ENCODE measurements at regions not wholly inside any gene's neighbourhood (a gene's known extent, or its start where the extent isn't known, plus 50 kb on each side); places are given as distances from the start of the nearest gene placed in this dataset.

- ATAC-seq, result no peak
- no peak for TF ChIP-seq CSRNP3 (CRISPR knock-in tag; IDR thresholded peaks at IDR 0.05)
- no peak for TF ChIP-seq RARB (CRISPR knock-in tag; IDR thresholded peaks at IDR 0.05)
- no peak for TF ChIP-seq ZFP3 (CRISPR knock-in tag; IDR thresholded peaks at IDR 0.05)
- no peak for TF ChIP-seq GLIS3 (CRISPR knock-in tag; IDR thresholded peaks at IDR 0.05)
- TF ChIP-seq POU6F1 (CRISPR knock-in tag; IDR thresholded peaks at IDR 0.05; ENCODE audit: borderline replicate concordance, low read depth), result no peak
- TF ChIP-seq ZNF70 (CRISPR knock-in tag; IDR thresholded peaks at IDR 0.05), result no peak
- TF ChIP-seq TSHZ2 (CRISPR knock-in tag; IDR thresholded peaks at IDR 0.05), result no peak
- TF ChIP-seq ZNF8 (CRISPR knock-in tag; IDR thresholded peaks at IDR 0.05), result no peak
- TF ChIP-seq ISL1 (CRISPR knock-in tag; IDR thresholded peaks at IDR 0.05), result no peak
- TF ChIP-seq, protein P1, sequence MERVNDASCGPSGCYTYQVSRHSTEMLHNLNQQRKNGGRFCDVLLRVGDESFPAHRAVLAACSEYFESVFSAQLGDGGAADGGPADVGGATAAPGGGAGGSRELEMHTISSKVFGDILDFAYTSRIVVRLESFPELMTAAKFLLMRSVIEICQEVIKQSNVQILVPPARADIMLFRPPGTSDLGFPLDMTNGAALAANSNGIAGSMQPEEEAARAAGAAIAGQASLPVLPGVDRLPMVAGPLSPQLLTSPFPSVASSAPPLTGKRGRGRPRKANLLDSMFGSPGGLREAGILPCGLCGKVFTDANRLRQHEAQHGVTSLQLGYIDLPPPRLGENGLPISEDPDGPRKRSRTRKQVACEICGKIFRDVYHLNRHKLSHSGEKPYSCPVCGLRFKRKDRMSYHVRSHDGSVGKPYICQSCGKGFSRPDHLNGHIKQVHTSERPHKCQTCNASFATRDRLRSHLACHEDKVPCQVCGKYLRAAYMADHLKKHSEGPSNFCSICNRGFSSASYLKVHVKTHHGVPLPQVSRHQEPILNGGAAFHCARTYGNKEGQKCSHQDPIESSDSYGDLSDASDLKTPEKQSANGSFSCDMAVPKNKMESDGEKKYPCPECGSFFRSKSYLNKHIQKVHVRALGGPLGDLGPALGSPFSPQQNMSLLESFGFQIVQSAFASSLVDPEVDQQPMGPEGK (CRISPR knock-in tag; IDR thresholded peaks at IDR 0.05; ENCODE audit: borderline replicate concordance), result no peak
- TF ChIP-seq ZC3H10 (CRISPR knock-in tag; IDR thresholded peaks at IDR 0.05), result no peak
- TF ChIP-seq, protein P2, sequence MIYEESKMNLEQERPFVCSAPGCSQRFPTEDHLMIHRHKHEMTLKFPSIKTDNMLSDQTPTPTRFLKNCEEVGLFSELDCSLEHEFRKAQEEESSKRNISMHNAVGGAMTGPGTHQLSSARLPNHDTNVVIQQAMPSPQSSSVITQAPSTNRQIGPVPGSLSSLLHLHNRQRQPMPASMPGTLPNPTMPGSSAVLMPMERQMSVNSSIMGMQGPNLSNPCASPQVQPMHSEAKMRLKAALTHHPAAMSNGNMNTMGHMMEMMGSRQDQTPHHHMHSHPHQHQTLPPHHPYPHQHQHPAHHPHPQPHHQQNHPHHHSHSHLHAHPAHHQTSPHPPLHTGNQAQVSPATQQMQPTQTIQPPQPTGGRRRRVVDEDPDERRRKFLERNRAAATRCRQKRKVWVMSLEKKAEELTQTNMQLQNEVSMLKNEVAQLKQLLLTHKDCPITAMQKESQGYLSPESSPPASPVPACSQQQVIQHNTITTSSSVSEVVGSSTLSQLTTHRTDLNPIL (CRISPR knock-in tag; IDR thresholded peaks at IDR 0.05; ENCODE audit: low read depth), result no peak
- TF ChIP-seq ZNF565 (CRISPR knock-in tag; conservative IDR thresholded peaks at IDR 0.05; ENCODE audit: low read depth), result no peak
- no peak for TF ChIP-seq OSR1 (CRISPR knock-in tag; IDR thresholded peaks at IDR 0.05)
- no peak for TF ChIP-seq TOX (CRISPR knock-in tag; IDR thresholded peaks at IDR 0.05; ENCODE audit: borderline replicate concordance)
Observed at GRCh38 chr10:81309041-81309552, 565.9 kb upstream of the NRG3 start.

DNA sequence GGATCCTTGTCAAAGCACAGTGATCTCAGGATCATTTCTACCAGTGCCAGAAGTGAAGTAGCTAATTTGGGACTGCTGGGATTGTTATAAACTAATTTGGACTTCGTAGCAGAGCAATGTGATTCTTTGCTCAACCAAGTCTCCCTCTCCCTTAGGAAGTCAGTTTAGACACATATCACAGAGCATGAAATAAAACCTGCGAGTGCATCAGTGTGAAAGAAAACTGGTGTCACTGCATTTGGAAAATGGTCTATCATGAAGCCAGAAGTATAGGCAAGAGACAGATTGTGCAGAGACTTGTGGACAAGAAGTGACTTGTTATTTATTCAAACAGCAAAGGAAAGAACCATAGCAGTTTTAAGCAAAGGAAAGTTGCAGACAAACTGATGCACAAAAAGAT, 560.5 kb upstream of the NRG3 start:
- TF ChIP-seq, protein P2 (CRISPR knock-in tag; IDR thresholded peaks at IDR 0.05; ENCODE audit: low read depth), result no peak
- TF ChIP-seq TOX (CRISPR knock-in tag; IDR thresholded peaks at IDR 0.05; ENCODE audit: borderline replicate concordance), result no peak
- TF ChIP-seq POU6F1 (CRISPR knock-in tag; IDR thresholded peaks at IDR 0.05; ENCODE audit: borderline replicate concordance, low read depth), result no peak
- TF ChIP-seq CSRNP3 (CRISPR knock-in tag; IDR thresholded peaks at IDR 0.05), result no peak
- TF ChIP-seq BACH2 (CRISPR knock-in tag; IDR thresholded peaks at IDR 0.05; ENCODE audit: borderline replicate concordance), result no peak
- TF ChIP-seq, protein P1 (CRISPR knock-in tag; IDR thresholded peaks at IDR 0.05; ENCODE audit: borderline replicate concordance), result no peak
- no peak for TF ChIP-seq ZC3H10 (CRISPR knock-in tag; IDR thresholded peaks at IDR 0.05)
- no peak for TF ChIP-seq OSR1 (CRISPR knock-in tag; IDR thresholded peaks at IDR 0.05)
- no peak for TF ChIP-seq ZFP3 (CRISPR knock-in tag; IDR thresholded peaks at IDR 0.05)
- TF ChIP-seq ESRRG (CRISPR knock-in tag; IDR thresholded peaks at IDR 0.05), result no peak
- no peak for TF ChIP-seq TSHZ2 (CRISPR knock-in tag; IDR thresholded peaks at IDR 0.05)
- ATAC-seq, result no peak
